KMS-11 (cell line): ENCODE measurements at regions not wholly inside any gene's neighbourhood (a gene's known extent, or its start where the extent isn't known, plus 50 kb on each side); places are given as distances from the start of the nearest gene placed in this dataset.

Experiments
- H2AFZ ChIP-seq: fragments of 200-600 bp; sonication (generic); 2 replicates; pipeline ENCODE4 v1.6.1; 2016; ENCODE audit warnings: antibody characterized with exemption, mixed run types, low read depth
- H3K27ac ChIP-seq: fragments of 200-600 bp; sonication (generic); 2 replicates; pipeline ENCODE4 v1.6.1; 2016; ENCODE audit warnings: mild to moderate bottlenecking, mixed run types
- H3K27me3 ChIP-seq: fragments of 200-600 bp; sonication (generic); 2 replicates; pipeline ENCODE4 v1.6.1; 2017; ENCODE audit warnings: mild to moderate bottlenecking, low read depth, mixed run types, moderate library complexity; ENCODE audit not compliant: insufficient read depth
- H3K36me3 ChIP-seq: fragments of 200-600 bp; sonication (generic); 2 replicates; pipeline ENCODE4 v1.6.1; 2017; ENCODE audit warnings: mild to moderate bottlenecking, mixed run types; ENCODE audit not compliant: insufficient read depth
- H3K4me1 ChIP-seq: fragments of 200-600 bp; sonication (generic); 2 replicates; pipeline ENCODE4 v1.6.1; 2016; ENCODE audit warnings: mild to moderate bottlenecking, low read depth, mixed run types; ENCODE audit not compliant: poor library complexity, severe bottlenecking
- H3K4me2 ChIP-seq: fragments of 200-600 bp; sonication (generic); 2 replicates; pipeline ENCODE4 v1.7.0; 2016; ENCODE audit warnings: mild to moderate bottlenecking, mixed run types
- H3K4me3 ChIP-seq: fragments of 200-600 bp; sonication (generic); IDR thresholded peaks from 2 replicates; pipeline ENCODE4 v1.6.1; 2017; ENCODE audit warnings: low read depth, low read length, mixed read lengths; ENCODE audit not compliant: insufficient read depth
- H3K79me2 ChIP-seq: fragments of 200-600 bp; sonication (generic); 2 replicates; pipeline ENCODE4 v1.6.1; 2016; ENCODE audit warnings: low read depth, mixed run types; ENCODE audit not compliant: insufficient read depth
- H3K9ac ChIP-seq: fragments of 200-600 bp; sonication (generic); 2 replicates; pipeline ENCODE4 v1.6.1; 2016; ENCODE audit warnings: mild to moderate bottlenecking, mixed run types
- H4K20me1 ChIP-seq: fragments of 200-600 bp; sonication (generic); 2 replicates; pipeline ENCODE4 v1.6.1; 2016; ENCODE audit warnings: mild to moderate bottlenecking, mixed run types; ENCODE audit not compliant: insufficient read depth
- CTCF ChIP-seq: fragments of 200-600 bp; sonication (generic); conservative IDR thresholded peaks from 2 replicates; pipeline ENCODE4 v1.6.1; 2017; ENCODE audit warnings: low read depth, mild to moderate bottlenecking, antibody characterized with exemption, low read length, moderate library complexity, mixed read lengths

DNA sequence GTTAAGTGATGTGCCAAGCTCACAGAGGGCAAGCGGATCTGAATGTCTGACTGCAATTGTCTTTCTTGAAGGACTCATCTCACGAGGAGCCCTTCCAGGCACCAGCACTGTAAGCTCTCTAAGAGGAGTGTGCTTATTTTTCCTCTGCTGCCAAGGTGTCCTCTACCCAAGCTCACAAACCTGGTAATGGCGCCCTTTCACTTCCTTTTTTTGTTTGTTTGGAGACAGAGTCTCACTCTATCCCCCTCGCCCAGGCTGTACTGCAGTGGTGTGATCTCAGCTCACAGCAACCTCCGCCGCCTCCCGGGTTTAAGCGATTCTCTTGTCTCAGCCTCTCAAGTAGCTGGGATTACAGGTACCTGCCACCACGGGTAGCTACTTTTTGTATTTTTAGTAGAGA lies 233.8 kb downstream of the MAP2K4 start:
- no peak overlapping the region for H3K9ac ChIP-seq
- H3K4me2 ChIP-seq = no peak overlapping the region
- no peak for TF ChIP-seq CTCF
- no peaks in the 10 kb centered on the region for H3K36me3 ChIP-seq
- no peak overlapping the region for H3K27ac ChIP-seq
- H4K20me1 ChIP-seq = no peaks in the 10 kb centered on the region
- H3K27me3 ChIP-seq = no peaks in the 10 kb centered on the region
- H3K79me2 ChIP-seq = no peaks in the 10 kb centered on the region
- H3K4me3 ChIP-seq = no peak overlapping the region
- H3K4me1 ChIP-seq = no peaks in the 10 kb centered on the region
- H2AFZ ChIP-seq = no peak overlapping the region

- Histone ChIP-seq H3K4me3 (no peak overlapping the region), H3K9ac (no peak overlapping the region), H4K20me1 (no peaks in the 10 kb centered on the region), H3K36me3 (no peaks in the 10 kb centered on the region), H3K4me1 (no peaks in the 10 kb centered on the region), H3K27me3 (no peaks in the 10 kb centered on the region), H3K4me2 (no peak overlapping the region), H2AFZ (no peak overlapping the region), H3K27ac (no peak overlapping the region), H3K79me2 (no peaks in the 10 kb centered on the region)
- TF ChIP-seq CTCF = peak; percentile 48
Observed at GRCh38 chr17:12256380-12256995, 235.8 kb downstream of the MAP2K4 start.

- Histone ChIP-seq H3K36me3 (no peaks in the 10 kb centered on the region), H3K4me2 (no peak overlapping the region), H3K9ac (no peak overlapping the region), H3K79me2 (no peaks in the 10 kb centered on the region), H2AFZ (no peak overlapping the region), H3K27me3 (no peaks in the 10 kb centered on the region), H3K27ac (no peak overlapping the region), H3K4me3 (no peak overlapping the region), H4K20me1 (no peaks in the 10 kb centered on the region), H3K4me1 (no peaks in the 10 kb centered on the region)
- no peak for TF ChIP-seq CTCF
Observed at GRCh38 chr17:12257176-12257575, 236.5 kb downstream of the MAP2K4 start.

GRCh38 chr17:12261354-12261753 lies 240.7 kb downstream of the MAP2K4 start:
- no peaks in the 10 kb centered on the region for H3K4me1 ChIP-seq
- no peak for TF ChIP-seq CTCF
- no peak overlapping the region for H2AFZ ChIP-seq
- no peaks in the 10 kb centered on the region for H3K79me2 ChIP-seq
- H3K27me3 ChIP-seq = no peaks in the 10 kb centered on the region
- H3K4me3 ChIP-seq = no peak overlapping the region
- H3K27ac ChIP-seq = no peak overlapping the region
- H4K20me1 ChIP-seq = no peaks in the 10 kb centered on the region
- H3K4me2 ChIP-seq = no peak overlapping the region
- no peak overlapping the region for H3K9ac ChIP-seq
- H3K36me3 ChIP-seq = no peaks in the 10 kb centered on the region
